A172 (cell line): ENCODE measurements at regions not wholly inside any gene's neighbourhood (a gene's known extent, or its start where the extent isn't known, plus 50 kb on each side); places are given as distances from the start of the nearest gene placed in this dataset.
A peak's percentile ranks its signal among the peaks of the same experiment; 100 is the strongest.

ENCODE experiments used
- DNase-seq: peaks from one replicate; pipeline ENCODE4 v3.0.0-alpha.2; 2015; ENCODE audit warnings: low spot score

GRCh38 chr13:74966814-74967424 is 515.0 kb downstream of the TBC1D4 start:
- DNase-seq, result no peak

DNA sequence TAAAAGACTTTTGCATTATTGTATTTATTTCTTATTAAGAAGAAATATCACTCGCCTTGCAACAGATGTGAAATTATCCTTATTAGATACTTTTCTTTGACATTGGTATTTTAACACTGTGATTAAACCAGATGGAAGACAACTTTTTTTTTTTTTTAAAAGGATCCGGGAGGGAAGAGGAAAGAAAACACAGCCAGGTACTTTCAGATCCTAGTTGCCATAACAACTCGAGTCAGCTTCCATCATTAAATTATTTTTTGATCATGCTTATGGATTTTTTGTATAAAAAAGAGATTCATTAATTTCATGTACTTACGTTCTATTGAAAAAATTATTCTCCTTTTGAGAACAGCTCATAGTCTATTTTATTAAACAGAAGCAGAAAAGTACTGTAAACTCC is 515.7 kb downstream of the TBC1D4 start:
- DNase-seq, result no peak

DNA sequence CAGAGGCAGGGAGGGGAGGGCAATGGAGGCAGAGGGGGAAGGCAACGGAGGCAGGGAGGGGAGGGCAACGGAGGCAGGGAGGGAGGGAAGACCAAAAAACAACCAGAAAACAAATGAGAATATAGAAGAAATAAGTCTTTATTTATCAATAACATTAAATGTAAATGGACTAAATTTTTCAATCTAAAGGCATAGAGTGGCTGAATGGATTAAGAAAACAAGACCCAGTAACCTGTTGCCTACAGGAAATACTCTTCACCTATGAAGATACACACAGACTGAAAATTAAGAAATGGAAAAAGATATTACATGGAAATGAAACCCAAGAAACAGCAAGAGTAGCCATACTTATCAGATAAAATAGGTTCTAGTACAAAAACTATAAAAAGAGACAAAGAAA is 536.3 kb downstream of the TBC1D4 start:
- no peak for DNase-seq

DNA sequence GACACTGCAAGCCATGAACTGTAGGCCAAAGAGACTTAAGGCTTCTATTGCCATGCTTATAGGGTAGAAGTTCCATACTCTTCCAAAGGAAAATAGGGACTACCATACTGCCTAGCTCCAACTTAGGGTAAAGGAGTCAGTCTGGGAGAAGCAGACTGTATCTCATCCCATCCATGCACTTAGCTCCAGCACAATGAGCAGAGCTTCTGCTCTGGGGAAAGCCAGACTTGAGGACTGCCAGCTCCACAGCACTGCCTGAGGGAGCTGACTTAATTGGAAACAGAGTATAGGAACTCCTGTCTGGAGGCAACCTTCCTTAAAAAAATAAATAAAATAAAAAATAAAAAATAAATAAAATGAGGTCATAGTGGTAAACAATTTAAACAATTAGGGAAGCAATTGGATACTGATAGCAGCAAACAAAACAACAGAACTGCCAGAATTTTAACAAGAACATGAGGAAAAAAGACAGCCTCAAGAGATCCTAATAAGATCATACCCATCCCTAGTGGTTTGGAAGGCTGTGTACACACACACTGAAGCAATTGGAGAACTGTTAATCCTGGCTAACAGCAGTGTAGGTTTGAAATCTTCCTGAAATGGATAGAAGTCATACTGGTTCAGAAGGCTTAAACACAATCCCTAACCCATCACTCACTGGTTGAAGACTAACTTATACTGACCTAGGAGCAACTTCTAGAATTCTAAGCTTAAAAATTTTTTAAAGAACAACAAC is 550.1 kb downstream of the TBC1D4 start:
- DNase-seq, result no peak

DNA sequence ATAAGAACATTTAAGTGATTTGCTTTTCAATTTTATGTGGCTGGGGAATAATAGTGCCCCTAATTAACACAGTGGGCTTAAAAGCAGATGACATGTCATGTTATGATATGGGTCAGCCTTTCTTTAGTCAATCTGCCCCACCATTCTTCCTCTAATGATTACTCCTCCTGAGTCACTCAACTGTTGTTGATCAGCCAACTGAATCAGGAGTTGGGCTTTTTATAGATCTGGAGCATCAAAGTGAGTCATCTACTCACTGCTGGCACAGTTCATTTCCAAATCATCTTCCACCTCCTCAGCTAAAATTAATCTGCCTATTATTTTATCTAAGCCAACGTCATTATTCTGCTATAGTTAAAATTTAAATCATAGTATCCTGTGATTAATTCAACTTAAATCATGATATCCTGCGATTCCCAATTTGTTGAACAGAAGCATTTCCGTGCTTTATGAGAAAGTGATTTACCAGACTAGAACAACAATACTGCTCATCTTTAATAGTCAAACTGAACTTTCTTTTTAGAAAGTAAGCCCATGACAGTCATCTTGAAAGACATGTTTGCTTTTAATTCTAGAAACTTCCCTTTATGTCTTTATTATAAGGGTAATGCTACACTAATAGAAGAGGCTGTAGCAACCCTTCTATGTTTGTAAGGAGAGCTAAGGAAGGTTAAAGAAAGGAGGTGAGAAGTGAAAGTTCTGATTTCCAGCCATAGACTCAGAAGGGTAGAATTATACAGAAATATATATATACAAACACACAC is 551.4 kb downstream of the TBC1D4 start:
- DNase-seq, result peak; percentile 14

- DNase-seq, result no peak
These were observed 552.5 kb downstream of the TBC1D4 start for GRCh38 chr13:74929436-74929835.

DNA sequence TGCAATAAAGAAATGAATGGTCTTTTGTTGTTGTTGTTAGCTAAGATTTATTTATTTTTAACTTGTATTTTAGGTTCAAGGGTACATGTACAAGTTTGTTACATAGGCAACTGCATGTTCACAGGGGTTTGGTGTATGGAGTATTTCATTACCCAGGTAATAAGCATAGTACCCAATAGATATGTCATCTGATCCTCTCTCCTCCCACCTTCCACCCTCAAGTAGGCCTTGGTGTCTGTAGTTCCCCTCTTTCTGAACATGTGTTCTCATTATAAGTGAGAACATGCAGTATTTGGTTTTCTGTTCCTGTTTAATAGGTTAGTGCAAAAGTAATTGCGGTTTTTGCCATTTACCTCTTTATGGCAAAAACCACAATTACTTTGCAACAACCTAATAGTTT is 554.1 kb downstream of the TBC1D4 start:
- DNase-seq, result no peak

- DNase-seq, result no peak
These were observed 559.0 kb downstream of the TBC1D4 start for GRCh38 chr13:74922963-74923362.

DNA sequence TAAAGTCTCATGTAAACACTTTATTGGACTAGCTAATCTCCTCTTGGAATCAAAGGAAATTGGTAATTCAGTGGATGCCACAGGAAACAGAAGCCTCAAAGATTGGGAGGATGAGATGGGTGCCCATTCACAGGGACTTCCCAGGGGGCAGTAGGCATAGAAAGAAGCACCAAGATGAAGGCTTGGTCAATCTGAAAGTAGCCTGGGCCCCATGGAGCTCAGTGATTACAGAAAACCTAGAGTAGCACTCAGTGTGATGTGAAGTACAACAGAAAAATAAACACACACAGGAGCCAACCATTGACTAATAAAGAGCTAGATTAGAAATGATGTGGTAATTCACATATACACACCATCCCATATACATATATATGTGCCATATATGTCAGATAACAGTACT is 560.6 kb downstream of the TBC1D4 start:
- DNase-seq, result no peak

DNA sequence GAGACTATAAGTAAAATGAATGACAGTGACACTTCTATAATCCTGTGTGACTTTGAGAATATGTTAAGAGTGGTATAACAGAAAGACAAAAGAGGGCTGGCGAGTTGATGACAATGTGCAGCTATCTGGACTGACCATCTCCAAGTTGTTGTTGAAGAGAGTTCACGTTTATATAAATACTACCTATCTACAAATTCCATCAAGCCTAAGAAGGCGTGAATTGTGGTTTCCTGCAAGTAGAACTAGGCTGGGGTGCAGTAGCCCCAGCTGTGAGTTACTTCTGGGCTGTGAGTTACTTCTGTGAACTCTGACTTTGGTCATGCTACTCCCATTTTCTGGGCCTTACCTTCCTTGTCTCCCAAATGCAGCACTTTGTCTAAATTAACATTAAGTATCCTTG is 561.0 kb downstream of the TBC1D4 start:
- no peak for DNase-seq

- no peak for DNase-seq
These were observed 561.6 kb downstream of the TBC1D4 start for GRCh38 chr13:74920361-74920760.

DNA sequence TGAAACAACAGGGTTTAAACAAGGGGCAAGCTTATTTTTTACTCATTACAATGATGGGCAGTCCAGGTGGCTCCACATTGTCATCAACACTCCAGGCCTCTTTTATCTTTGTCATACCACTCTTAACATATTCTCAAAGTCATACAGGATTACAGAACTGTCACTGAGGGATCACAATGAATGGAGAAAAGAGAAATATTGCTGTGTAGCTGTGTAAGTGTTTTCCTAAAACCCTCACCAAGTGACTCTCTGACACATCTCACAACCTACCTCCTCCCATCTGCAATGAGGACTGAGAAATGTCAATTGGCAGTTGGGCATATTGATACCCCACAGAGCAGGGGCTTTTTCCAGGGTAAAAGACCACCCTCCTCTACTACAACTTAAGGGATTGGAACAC is 562.1 kb downstream of the TBC1D4 start:
- DNase-seq, result no peak

GRCh38 chr13:74912898-74913297 is 569.1 kb downstream of the TBC1D4 start:
- DNase-seq, result no peak

GRCh38 chr13:74910415-74910814 is 571.6 kb downstream of the TBC1D4 start:
- no peak for DNase-seq

DNA sequence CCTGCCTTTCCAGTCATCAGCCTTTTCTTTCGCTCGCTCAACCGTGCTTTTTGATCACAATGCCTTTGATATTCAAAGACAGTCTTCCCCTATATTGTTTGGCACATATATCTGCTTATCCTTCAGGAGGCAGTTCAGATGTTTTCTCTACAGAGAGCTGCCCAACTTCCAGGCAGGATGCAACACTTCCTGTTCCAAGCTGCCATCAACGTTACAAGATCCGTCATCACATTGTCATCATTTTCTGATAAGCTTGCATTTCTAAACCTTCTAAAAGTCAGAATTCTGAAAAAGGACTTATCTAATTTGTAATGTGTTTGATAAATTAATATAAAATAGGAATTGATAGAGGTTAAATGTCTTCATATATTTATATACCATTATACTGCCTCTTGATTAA is 574.2 kb downstream of the TBC1D4 start:
- DNase-seq, result no peak

- no peak for DNase-seq
These were observed 577.4 kb downstream of the TBC1D4 start for GRCh38 chr13:74904556-74904955.

GRCh38 chr13:74895042-74895796 is 586.8 kb downstream of the TBC1D4 start:
- DNase-seq, result no peak

DNA sequence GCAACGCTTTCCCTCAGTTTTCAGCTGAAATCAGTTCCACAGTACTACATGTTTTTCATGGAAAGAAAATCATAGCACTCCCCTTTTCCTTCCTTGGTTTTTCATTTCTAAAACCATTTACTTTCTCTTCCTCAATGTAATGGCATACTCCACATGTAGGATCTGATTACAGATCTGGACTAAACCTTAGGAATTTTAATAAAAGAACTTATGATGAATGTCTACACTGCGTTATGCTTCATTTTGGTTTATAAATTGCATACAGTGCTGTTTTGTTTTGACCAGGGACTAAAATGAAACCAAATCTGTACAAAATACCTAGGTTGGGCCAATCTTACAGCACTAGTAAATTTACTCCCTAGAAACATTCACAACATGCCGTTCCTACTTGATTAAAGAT is 589.9 kb downstream of the TBC1D4 start:
- DNase-seq, result no peak

GRCh38 chr13:74891610-74892009 is 590.4 kb downstream of the TBC1D4 start:
- DNase-seq, result peak; percentile 56

- DNase-seq, result no peak
These were observed 592.6 kb downstream of the TBC1D4 start for GRCh38 chr13:74889321-74889720.

GRCh38 chr13:74886502-74886901 is 595.5 kb downstream of the TBC1D4 start:
- DNase-seq, result no peak

- no peak for DNase-seq
These were observed 598.1 kb downstream of the TBC1D4 start for GRCh38 chr13:74883834-74884233.
